CD14-positive monocyte (primary cell): ENCODE measurements at regions not wholly inside any gene's neighbourhood (a gene's known extent, or its start where the extent isn't known, plus 50 kb on each side); places are given as distances from the start of the nearest gene placed in this dataset.

Experiments used
- DNase-seq, 3 donors: peaks; one replicate each; pipeline ENCODE4 v3.0.0-alpha.2; 2011 to 2022
- H2AFZ ChIP-seq: 2 replicates; pipeline ENCODE4 v1.6.0; 2012; ENCODE audit warnings: mild to moderate bottlenecking, low read depth, low read length, inconsistent platforms; ENCODE audit not compliant: insufficient read depth, poor library complexity, severe bottlenecking
- H3K27ac ChIP-seq, 2 donors: 1 replicate in 1 of 2; 2 replicates in 1 of 2; pipeline ENCODE4 v1.5.1; 2012 to 2013; ENCODE audit warnings: low read length in 2 of 2, control low read depth in 1 of 2, inconsistent platforms in 1 of 2, low read depth in 1 of 2, mild to moderate bottlenecking in 1 of 2
- H3K27me3 ChIP-seq, 2 donors: one replicate each; pipeline versions ENCODE4 v1.6.0 to v1.6.1; 2011 to 2013; ENCODE audit warnings: low read length in 2 of 2; ENCODE audit not compliant: control insufficient read depth in 2 of 2, insufficient read depth in 2 of 2
- H3K36me3 ChIP-seq, 2 donors: replicated peaks in 1 of 2; 1 replicate in 1 of 2; 2 replicates in 1 of 2; pipeline versions ENCODE4 v1.5.1 to v1.6.1; 2012 to 2013; ENCODE audit warnings: low read length in 2 of 2, control low read depth in 1 of 2, inconsistent platforms in 1 of 2, mild to moderate bottlenecking in 1 of 2; ENCODE audit not compliant: insufficient read depth in 2 of 2, control insufficient read depth in 1 of 2
- H3K4me1 ChIP-seq, 2 donors: 1 replicate in 1 of 2; 2 replicates in 1 of 2; pipeline versions ENCODE4 v1.5.1 to v1.6.1; 2012 to 2013; ENCODE audit warnings: low read length in 2 of 2, control low read depth in 1 of 2, inconsistent platforms in 1 of 2, mild to moderate bottlenecking in 1 of 2, moderate library complexity in 1 of 2; ENCODE audit not compliant: insufficient read depth in 2 of 2, control insufficient read depth in 1 of 2
- H3K4me2 ChIP-seq: replicated peaks from 2 replicates; pipeline ENCODE3; 2012; ENCODE audit warnings: low read length, moderate library complexity, mild to moderate bottlenecking; ENCODE audit not compliant: poor library complexity, severe bottlenecking; ENCODE audit errors: extremely low read depth
- H3K4me3 ChIP-seq, 3 experiments: fragments of 200-600 bp in 1 of 3; sonication (generic) in 1 of 3; replicated peaks in 1 of 3; 1 replicate in 2 of 3; 2 replicates in 1 of 3; pipeline ENCODE4 v1.5.1; 2011 to 2013; ENCODE audit warnings: low read length in 3 of 3, mild to moderate bottlenecking in 3 of 3, control low read depth in 2 of 3, low read depth in 2 of 3, inconsistent platforms in 1 of 3, moderate library complexity in 1 of 3
- H3K79me2 ChIP-seq: 2 replicates; pipeline ENCODE4 v1.6.0; 2012; ENCODE audit warnings: mild to moderate bottlenecking, control low read depth, inconsistent platforms, low read length, moderate library complexity; ENCODE audit not compliant: insufficient read depth
- H3K9ac ChIP-seq: 2 replicates; pipeline ENCODE4 v1.6.0; 2017; ENCODE audit warnings: low read length, mild to moderate bottlenecking; ENCODE audit not compliant: insufficient read depth, poor library complexity, severe bottlenecking
- H3K9me3 ChIP-seq, 2 donors: replicated peaks in 1 of 2; 1 replicate in 1 of 2; 2 replicates in 1 of 2; pipeline versions ENCODE4 v1.5.1 to v1.6.1; 2012 to 2013; ENCODE audit warnings: low read length in 2 of 2, control low read depth in 1 of 2; ENCODE audit not compliant: control insufficient read depth in 1 of 2, insufficient read depth in 1 of 2
- H4K20me1 ChIP-seq: 2 replicates; pipeline ENCODE4 v1.6.0; 2012; ENCODE audit warnings: mild to moderate bottlenecking, low read length, control low read depth, moderate library complexity; ENCODE audit not compliant: insufficient read depth
- H3K27ac Mint-ChIP-seq, 7 donors: one replicate each; pipeline ENCODE4 v1.8.0; 2020; ENCODE audit warnings: mild to moderate bottlenecking in 7 of 7, mixed read lengths in 7 of 7, moderate library complexity in 6 of 7, inconsistent platforms in 2 of 7
- H3K27me3 Mint-ChIP-seq, 3 donors: one replicate each; pipeline ENCODE4 v1.8.0; 2021 to 2022; ENCODE audit warnings: low read depth in 3 of 3, mild to moderate bottlenecking in 3 of 3, mixed read lengths in 3 of 3, moderate library complexity in 3 of 3, inconsistent platforms in 1 of 3
- H3K36me3 Mint-ChIP-seq, 2 donors: one replicate each; pipeline ENCODE4 v1.8.0; 2020; ENCODE audit warnings: mixed read lengths in 2 of 2, inconsistent platforms in 1 of 2, mild to moderate bottlenecking in 1 of 2
- H3K4me1 Mint-ChIP-seq: one replicate; pipeline ENCODE4 v1.8.0; 2020; ENCODE audit warnings: mild to moderate bottlenecking, mixed read lengths
- H3K4me3 Mint-ChIP-seq, 2 donors: one replicate each; pipeline ENCODE4 v1.8.0; 2020; ENCODE audit warnings: mild to moderate bottlenecking in 2 of 2, mixed read lengths in 2 of 2, moderate library complexity in 1 of 2
- H3K9me3 Mint-ChIP-seq, 7 donors: one replicate each; pipeline ENCODE4 v1.8.0; 2020 to 2022; ENCODE audit warnings: mixed read lengths in 7 of 7, mild to moderate bottlenecking in 6 of 7, moderate library complexity in 6 of 7, inconsistent platforms in 2 of 7
- WGBS: methylation state at CpG from one replicate; pipeline ENCODE4 v1.1.5; 2013; ENCODE audit warnings: missing lambda C conversion rate; ENCODE audit not compliant: insufficient coverage; 5-methylcytosine and 5-hydroxymethylcytosine counted together
- intact Hi-C, 2 donors: fragments of 100-400 bp; cut with micrococcal nuclease; formaldehyde crosslinking; loops; one replicate each; pipeline versions ENCODE4 v1.15.0 to v1.15.1; 2023
- TF ChIP-seq, protein P1 (sequence below): fragments of 200-600 bp; IDR thresholded peaks from one replicate; pipeline ENCODE4 v1.8.0; 2022; ENCODE audit warnings: antibody characterized with exemption, mild to moderate bottlenecking

DNA sequence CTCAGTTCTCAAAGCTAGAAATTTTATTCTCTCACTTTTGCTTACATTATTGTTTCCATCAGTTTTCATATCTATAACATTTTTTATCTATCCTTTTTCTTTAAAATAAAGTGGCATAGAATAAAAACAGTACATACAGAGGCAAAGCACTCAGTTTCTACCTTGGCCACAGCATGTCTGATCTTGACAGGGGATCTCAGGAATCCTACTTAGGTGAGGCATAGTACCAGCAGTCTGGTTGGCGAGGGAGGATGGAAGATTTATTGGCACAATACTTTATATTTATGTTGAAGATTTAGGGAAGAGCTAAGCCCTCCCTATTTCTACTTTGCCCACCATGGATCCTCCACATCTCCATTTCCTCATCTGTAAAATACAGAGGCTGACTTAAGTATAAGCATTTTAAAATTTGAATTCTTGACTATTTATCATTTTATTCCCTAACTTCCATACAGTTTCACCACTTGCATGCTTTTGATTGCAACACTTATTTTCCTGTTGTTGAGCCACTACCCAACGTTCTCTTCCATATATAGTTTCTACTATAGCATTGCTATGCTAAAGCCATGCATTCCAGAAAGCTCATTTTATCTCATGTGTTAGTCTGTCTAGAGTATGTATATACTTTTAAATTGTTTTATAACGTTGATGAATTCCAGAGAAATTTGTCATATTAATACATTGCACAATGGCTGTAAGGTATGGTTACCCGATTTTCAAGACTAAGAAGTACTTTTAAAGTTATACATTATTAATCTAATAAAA lies 506.7 kb downstream of the KCTD12 start:
- no peaks in the 10 kb centered on the region for H4K20me1 ChIP-seq
- no peaks in the 10 kb centered on the region for H3K9me3 ChIP-seq
- no peaks in the 10 kb centered on the region for H3K36me3 Mint-ChIP-seq

DNA sequence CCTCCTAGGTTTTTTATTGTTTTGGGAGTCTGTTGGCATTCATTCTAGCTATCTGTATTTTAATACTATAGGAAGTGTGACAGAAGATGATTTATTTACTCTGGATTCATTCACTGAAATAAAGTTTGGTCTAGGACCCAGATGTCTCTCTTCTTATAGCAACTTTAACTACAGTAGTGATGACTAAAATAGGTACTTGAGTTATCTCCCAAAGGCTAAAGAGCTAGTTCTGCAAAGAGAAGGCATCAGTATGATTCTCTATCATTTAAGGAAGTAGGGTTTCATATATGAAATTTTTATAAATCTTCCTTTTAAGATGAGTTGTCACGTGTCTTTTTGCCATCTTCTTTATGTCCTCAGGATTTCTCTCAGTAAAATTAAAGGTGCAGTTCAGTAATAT lies 507.4 kb downstream of the KCTD12 start:
- Histone ChIP-seq H3K27me3 (no peaks in the 10 kb centered on the region), H3K36me3 (no peaks in the 10 kb centered on the region), H3K9me3 (no peaks in the 10 kb centered on the region), H3K9ac (no peak overlapping the region), H3K27ac (no peak overlapping the region), H4K20me1 (no peaks in the 10 kb centered on the region), H2AFZ (no peak overlapping the region), H3K79me2 (no peaks in the 10 kb centered on the region), H3K4me1 (no peaks in the 10 kb centered on the region), H3K4me3 (no peak overlapping the region), H3K4me2 (no peak overlapping the region)
- Mint-ChIP-seq H3K27ac (no peak overlapping the region), H3K4me1 (peaks cover 5% of the 10 kb centered on the region), H3K27me3 (no peaks in the 10 kb centered on the region), H3K36me3 (no peaks in the 10 kb centered on the region), H3K4me3 (no peak overlapping the region), H3K9me3 (peaks cover 0 to 13% (median 6%) of the 10 kb centered on the region in 7 donors)
- intact Hi-C loops = no loop called here
- no peak for DNase-seq
- TF ChIP-seq, protein P1, sequence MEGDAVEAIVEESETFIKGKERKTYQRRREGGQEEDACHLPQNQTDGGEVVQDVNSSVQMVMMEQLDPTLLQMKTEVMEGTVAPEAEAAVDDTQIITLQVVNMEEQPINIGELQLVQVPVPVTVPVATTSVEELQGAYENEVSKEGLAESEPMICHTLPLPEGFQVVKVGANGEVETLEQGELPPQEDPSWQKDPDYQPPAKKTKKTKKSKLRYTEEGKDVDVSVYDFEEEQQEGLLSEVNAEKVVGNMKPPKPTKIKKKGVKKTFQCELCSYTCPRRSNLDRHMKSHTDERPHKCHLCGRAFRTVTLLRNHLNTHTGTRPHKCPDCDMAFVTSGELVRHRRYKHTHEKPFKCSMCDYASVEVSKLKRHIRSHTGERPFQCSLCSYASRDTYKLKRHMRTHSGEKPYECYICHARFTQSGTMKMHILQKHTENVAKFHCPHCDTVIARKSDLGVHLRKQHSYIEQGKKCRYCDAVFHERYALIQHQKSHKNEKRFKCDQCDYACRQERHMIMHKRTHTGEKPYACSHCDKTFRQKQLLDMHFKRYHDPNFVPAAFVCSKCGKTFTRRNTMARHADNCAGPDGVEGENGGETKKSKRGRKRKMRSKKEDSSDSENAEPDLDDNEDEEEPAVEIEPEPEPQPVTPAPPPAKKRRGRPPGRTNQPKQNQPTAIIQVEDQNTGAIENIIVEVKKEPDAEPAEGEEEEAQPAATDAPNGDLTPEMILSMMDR = no peak
- WGBS = no CpG with 5 or more reads among the region's 1 CpG

More for the DNA sequence above, 506.7 kb downstream of the KCTD12 start:
- H3K79me2 ChIP-seq = no peaks in the 10 kb centered on the region
- H3K4me2 ChIP-seq = no peak overlapping the region
- H3K36me3 ChIP-seq = no peaks in the 10 kb centered on the region
- H3K27me3 ChIP-seq = no peaks in the 10 kb centered on the region
- no peak overlapping the region for H3K4me3 ChIP-seq
- intact Hi-C loops = no loop called here
- H3K4me1 Mint-ChIP-seq = peaks cover 5% of the 10 kb centered on the region
- no peak overlapping the region for H3K4me3 Mint-ChIP-seq
- H3K9ac ChIP-seq = no peak overlapping the region
- peaks cover 0 to 13% (median 6%) of the 10 kb centered on the region in 7 donors for H3K9me3 Mint-ChIP-seq
- no peak overlapping the region for H3K27ac Mint-ChIP-seq
- no peak for DNase-seq
- no peaks in the 10 kb centered on the region for H3K4me1 ChIP-seq
- no peak overlapping the region for H2AFZ ChIP-seq
- TF ChIP-seq, protein P1 = no peak
- H3K27ac ChIP-seq = no peak overlapping the region
- H3K27me3 Mint-ChIP-seq = no peaks in the 10 kb centered on the region
- no CpG with 5 or more reads among the region's 4 CpGs for WGBS
